HG03378 (cell line): ENCODE measurements at regions not wholly inside any gene's neighbourhood (a gene's known extent, or its start where the extent isn't known, plus 50 kb on each side); places are given as distances from the start of the nearest gene placed in this dataset.

Experiments used
- ATAC-seq: cut with Tn5 transposase; IDR thresholded peaks from one replicate; pipeline ENCODE4 v1.9.1; 2021; ENCODE audit warnings: mild to moderate bottlenecking, moderate library complexity; ENCODE audit not compliant: unreplicated experiment

GRCh38 chr6:149261364-149262040, 56.0 kb upstream of the TAB2 start:
- ATAC-seq, result no peak

- ATAC-seq, result no peak
Measured at GRCh38 chr6:149263321-149263720, 54.2 kb upstream of the TAB2 start.

GRCh38 chr6:149264629-149265028, 52.9 kb upstream of the TAB2 start:
- ATAC-seq, result no peak

- no peak for ATAC-seq
Measured at GRCh38 chr6:149265945-149266344, 51.6 kb upstream of the TAB2 start.

GRCh38 chr6:149266659-149267058, 50.9 kb upstream of the TAB2 start:
- ATAC-seq, result peak; percentile 71

- ATAC-seq, result no peak
Measured at GRCh38 chr6:149267072-149267471, 50.4 kb upstream of the TAB2 start.

- no peak for ATAC-seq
Measured at GRCh38 chr6:149267513-149268043, 49.9 kb upstream of the TAB2 start.
